DOHH2 (cell line): ENCODE measurements at regions not wholly inside any gene's neighbourhood (a gene's known extent, or its start where the extent isn't known, plus 50 kb on each side); places are given as distances from the start of the nearest gene placed in this dataset.
A peak's percentile ranks its signal among the peaks of the same experiment; 100 is the strongest.

Experiments
- EZH2phosphoT487 ChIP-seq: fragments of 200-600 bp; sonication (generic); IDR thresholded peaks from 2 replicates; pipeline ENCODE4 v1.6.1; 2017; ENCODE audit warnings: borderline replicate concordance, mild to moderate bottlenecking, antibody characterized with exemption, low read length, moderate library complexity, mixed read lengths
- TF ChIP-seq, protein P1 (sequence below): fragments of 200-600 bp; sonication (generic); IDR thresholded peaks from one replicate; pipeline ENCODE4 v1.5.1; 2014; ENCODE audit warnings: antibody characterized with exemption, mild to moderate bottlenecking, low read depth, low read length; ENCODE audit not compliant: poor library complexity, severe bottlenecking

DNA sequence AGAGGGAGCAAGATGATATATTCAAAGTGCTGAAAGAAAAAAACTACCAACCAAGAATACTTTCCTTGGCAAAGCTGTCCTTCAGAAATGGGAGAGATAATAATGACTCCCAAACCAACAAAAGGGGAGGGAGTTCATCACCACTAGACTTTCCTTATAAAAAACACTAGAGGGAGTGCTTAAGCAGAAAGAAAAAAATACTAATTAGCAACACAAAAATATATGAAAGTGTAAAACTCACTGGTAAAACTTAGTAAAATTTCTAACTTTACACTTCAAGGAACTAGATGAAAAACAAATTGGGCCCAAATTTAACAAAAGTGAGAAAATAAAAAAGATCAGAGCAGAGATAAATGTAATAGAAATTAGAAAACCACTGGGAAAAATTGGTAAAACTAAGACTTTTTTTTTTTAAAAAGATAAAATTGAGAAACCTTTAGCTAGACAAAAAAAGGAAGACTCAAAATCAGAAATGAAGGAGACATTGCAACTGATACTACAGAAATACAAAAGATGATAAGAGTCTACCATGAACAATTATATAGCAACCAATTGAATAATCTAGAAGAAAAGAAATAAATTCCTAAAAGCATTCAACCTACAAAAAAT lies 60.4 kb upstream of the FAR2 start:
- TF ChIP-seq, protein P1, sequence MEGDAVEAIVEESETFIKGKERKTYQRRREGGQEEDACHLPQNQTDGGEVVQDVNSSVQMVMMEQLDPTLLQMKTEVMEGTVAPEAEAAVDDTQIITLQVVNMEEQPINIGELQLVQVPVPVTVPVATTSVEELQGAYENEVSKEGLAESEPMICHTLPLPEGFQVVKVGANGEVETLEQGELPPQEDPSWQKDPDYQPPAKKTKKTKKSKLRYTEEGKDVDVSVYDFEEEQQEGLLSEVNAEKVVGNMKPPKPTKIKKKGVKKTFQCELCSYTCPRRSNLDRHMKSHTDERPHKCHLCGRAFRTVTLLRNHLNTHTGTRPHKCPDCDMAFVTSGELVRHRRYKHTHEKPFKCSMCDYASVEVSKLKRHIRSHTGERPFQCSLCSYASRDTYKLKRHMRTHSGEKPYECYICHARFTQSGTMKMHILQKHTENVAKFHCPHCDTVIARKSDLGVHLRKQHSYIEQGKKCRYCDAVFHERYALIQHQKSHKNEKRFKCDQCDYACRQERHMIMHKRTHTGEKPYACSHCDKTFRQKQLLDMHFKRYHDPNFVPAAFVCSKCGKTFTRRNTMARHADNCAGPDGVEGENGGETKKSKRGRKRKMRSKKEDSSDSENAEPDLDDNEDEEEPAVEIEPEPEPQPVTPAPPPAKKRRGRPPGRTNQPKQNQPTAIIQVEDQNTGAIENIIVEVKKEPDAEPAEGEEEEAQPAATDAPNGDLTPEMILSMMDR: peak; percentile 36
- TF ChIP-seq EZH2phosphoT487: no peak
